Brain microvascular endothelial cell (primary cell): ENCODE measurements at regions not wholly inside any gene's neighbourhood (a gene's known extent, or its start where the extent isn't known, plus 50 kb on each side); places are given as distances from the start of the nearest gene placed in this dataset.

Experiments
- DNase-seq: peaks from one replicate; pipeline ENCODE4 v3.0.0-alpha.2; 2020
- H3K27ac ChIP-seq: fragments of 250-450 bp; sonication (Bioruptor Pico); 2 replicates; pipeline ENCODE4 v1.5.1; 2020; ENCODE audit warnings: mild to moderate bottlenecking, moderate library complexity
- H3K27me3 ChIP-seq: fragments of 250-450 bp; sonication (Bioruptor Pico); replicated peaks from 2 replicates; pipeline ENCODE4 v1.5.1; 2020; ENCODE audit warnings: mild to moderate bottlenecking
- H3K36me3 ChIP-seq: fragments of 250-450 bp; sonication (Bioruptor Pico); replicated peaks from 2 replicates; pipeline ENCODE4 v1.5.1; 2020; ENCODE audit warnings: mild to moderate bottlenecking
- H3K4me3 ChIP-seq: 2 replicates; pipeline ENCODE4 v1.5.1; 2011; ENCODE audit warnings: low read depth, mild to moderate bottlenecking, control low read depth, low read length, moderate library complexity
- in situ Hi-C: cut with HindIII; loops from 2 replicates; pipeline ENCODE4 v1.10.0; 2017; ENCODE audit warnings: low sequenced_read_pairs, low pct_ligation_motif_present
- TF ChIP-seq, protein P1 (sequence below): IDR thresholded peaks from 2 replicates; pipeline ENCODE4 v1.5.1; 2011; ENCODE audit warnings: low read depth, mild to moderate bottlenecking, moderate library complexity, low read length, control low read depth, inconsistent platforms; ENCODE audit errors: missing control alignments

DNA sequence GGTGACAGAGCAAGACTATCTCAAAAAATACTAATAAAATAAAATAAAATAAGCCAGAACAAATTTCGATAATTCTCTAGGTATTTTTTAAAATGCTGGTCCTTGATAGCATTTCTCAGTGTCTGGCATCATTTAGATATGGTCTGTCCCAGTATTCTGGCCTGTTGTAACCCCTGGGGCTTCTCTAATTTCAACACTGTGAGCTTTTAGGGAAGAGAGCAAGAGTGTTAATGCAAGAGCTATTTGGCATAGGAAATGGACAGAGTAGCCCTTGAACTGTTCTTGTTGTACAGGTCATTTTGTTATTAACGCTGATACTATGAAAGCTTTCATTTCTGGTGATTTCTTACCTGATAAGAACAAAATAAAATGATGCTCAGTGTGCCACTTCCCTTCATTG is 112.2 kb upstream of the ZNF608 start:
- in situ Hi-C loops, result no loop called here
- H3K36me3 ChIP-seq, result no peaks in the 10 kb centered on the region
- TF ChIP-seq, protein P1, sequence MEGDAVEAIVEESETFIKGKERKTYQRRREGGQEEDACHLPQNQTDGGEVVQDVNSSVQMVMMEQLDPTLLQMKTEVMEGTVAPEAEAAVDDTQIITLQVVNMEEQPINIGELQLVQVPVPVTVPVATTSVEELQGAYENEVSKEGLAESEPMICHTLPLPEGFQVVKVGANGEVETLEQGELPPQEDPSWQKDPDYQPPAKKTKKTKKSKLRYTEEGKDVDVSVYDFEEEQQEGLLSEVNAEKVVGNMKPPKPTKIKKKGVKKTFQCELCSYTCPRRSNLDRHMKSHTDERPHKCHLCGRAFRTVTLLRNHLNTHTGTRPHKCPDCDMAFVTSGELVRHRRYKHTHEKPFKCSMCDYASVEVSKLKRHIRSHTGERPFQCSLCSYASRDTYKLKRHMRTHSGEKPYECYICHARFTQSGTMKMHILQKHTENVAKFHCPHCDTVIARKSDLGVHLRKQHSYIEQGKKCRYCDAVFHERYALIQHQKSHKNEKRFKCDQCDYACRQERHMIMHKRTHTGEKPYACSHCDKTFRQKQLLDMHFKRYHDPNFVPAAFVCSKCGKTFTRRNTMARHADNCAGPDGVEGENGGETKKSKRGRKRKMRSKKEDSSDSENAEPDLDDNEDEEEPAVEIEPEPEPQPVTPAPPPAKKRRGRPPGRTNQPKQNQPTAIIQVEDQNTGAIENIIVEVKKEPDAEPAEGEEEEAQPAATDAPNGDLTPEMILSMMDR, result no peak
- H3K4me3 ChIP-seq, result no peak overlapping the region
- no peak for DNase-seq
- no peaks in the 10 kb centered on the region for H3K27me3 ChIP-seq
- no peak overlapping the region for H3K27ac ChIP-seq

GRCh38 chr5:124859027-124859426 is 112.6 kb upstream of the ZNF608 start:
- Histone ChIP-seq H3K27ac (no peak overlapping the region), H3K36me3 (no peaks in the 10 kb centered on the region), H3K4me3 (no peak overlapping the region), H3K27me3 (no peaks in the 10 kb centered on the region)
- TF ChIP-seq, protein P1, result no peak
- in situ Hi-C loops, result no loop called here
- DNase-seq, result no peak

DNA sequence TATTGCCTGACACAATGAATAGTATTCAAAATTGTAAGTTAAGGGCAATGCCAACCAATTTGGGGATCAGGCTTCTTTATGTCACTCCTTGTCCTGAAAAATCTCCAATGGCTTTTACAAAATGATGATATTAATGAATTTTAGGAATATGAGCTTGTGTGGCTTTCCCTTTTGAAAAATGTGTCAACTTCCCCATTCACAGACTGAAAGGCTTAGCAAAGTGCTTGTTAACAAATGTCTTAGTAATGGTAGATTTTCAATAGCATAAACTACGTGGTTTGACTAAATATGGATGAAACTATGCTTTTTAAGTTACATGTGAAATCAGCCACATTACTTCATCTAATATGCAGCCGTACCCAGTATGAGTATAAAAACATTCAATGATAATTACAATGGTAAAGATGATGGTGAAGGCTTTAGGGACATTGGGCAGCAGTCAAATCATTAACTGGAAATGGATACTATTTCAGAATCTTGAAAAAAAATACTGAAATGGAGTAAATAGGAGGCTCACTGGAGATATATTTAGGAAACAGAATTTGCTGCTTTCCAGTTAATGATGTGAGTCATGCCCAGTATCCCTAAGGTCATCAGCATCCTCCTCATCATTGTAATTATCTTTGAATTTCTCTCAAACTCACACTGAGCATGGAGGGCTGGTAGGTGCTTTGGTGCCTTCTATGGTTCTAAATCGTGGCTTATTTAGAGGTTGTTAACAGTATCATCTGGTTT is 113.3 kb upstream of the ZNF608 start:
- in situ Hi-C loops, result no loop called here
- no peak overlapping the region for H3K4me3 ChIP-seq

DNA sequence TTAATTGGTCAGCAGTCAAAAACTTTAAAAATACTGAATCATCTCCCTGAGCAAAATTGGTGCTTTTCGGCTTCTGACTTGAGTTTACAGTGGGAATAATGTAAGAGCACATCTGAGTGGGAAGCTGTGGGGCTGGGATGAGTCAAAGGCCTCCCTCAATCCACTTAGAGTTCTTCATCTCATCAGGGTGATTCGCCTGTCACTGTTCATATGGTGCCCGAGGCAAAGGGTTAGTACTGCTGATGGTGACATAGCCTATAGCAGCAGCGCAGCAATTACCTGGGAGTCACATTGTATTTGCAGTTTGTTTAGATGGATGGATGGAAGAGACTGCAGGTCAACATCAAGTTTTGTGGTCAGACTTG is 113.8 kb upstream of the ZNF608 start:
- TF ChIP-seq, protein P1, result no peak
- in situ Hi-C loops, result no loop called here
- no peak overlapping the region for H3K4me3 ChIP-seq

More for the DNA sequence above, 113.3 kb upstream of the ZNF608 start:
- Histone ChIP-seq H3K27ac (no peak overlapping the region), H3K36me3 (no peaks in the 10 kb centered on the region), H3K27me3 (no peaks in the 10 kb centered on the region)
- no peak for DNase-seq
- TF ChIP-seq, protein P1, result no peak

GRCh38 chr5:124865066-124865465 is 118.6 kb upstream of the ZNF608 start:
- TF ChIP-seq, protein P1, result no peak
- no peak overlapping the region for H3K27ac ChIP-seq
- no peak overlapping the region for H3K4me3 ChIP-seq
- in situ Hi-C loops, result no loop called here
- DNase-seq, result no peak
- H3K27me3 ChIP-seq, result no peaks in the 10 kb centered on the region
- no peaks in the 10 kb centered on the region for H3K36me3 ChIP-seq

More for the DNA sequence above, 113.8 kb upstream of the ZNF608 start:
- Histone ChIP-seq H3K27ac (no peak overlapping the region), H3K36me3 (no peaks in the 10 kb centered on the region), H3K27me3 (no peaks in the 10 kb centered on the region)
- no peak for DNase-seq
